Panc1 (cell line): ENCODE measurements at regions not wholly inside any gene's neighbourhood (a gene's known extent, or its start where the extent isn't known, plus 50 kb on each side); places are given as distances from the start of the nearest gene placed in this dataset.

Experiments used
- ATAC-seq: fragments of 200-7000 bp; cut with Tn5 transposase; 2 replicates; pipeline ENCODE4 v1.9.1; 2020; ENCODE audit warnings: mild to moderate bottlenecking, moderate library complexity
- BruUV-seq: library from RNA; stranded (reverse); fragments of 400-500 nt; replicated peaks from 2 replicates; lab custom pipeline; 2021; lab: Mats Ljungman, UMichigan
- CTCF ChIA-PET: fragments of 300-600 bp; sonication (Branson Sonifier 250); formaldehyde crosslinking; loops from one replicate; lab custom pipeline; 2022; ENCODE audit warnings: antibody characterized with exemption; lab: Charles Lee
- POLR2A ChIA-PET: fragments of 300-600 bp; sonication (Branson Sonifier 250); formaldehyde crosslinking; loops from one replicate; lab custom pipeline; 2022; ENCODE audit warnings: antibody characterized with exemption; lab: Charles Lee
- DNase-seq: peaks from one replicate; pipeline ENCODE4 v3.0.0-alpha.2; 2010; ENCODE audit warnings: low read depth, low spot score
- H3K27ac ChIP-seq: 2 replicates; pipeline ENCODE4 v1.5.1; 2011; ENCODE audit warnings: mild to moderate bottlenecking, low read length, inconsistent platforms
- H3K27me3 ChIP-seq: fragments of 200-500 bp; sonication (Bioruptor generic); 2 replicates; pipeline ENCODE4 v1.6.0; 2014; ENCODE audit warnings: low read length, inconsistent platforms; ENCODE audit not compliant: control insufficient read depth, insufficient read depth
- H3K36me3 ChIP-seq: fragments of 200-500 bp; sonication (Bioruptor generic); 2 replicates; pipeline ENCODE4 v1.5.1; 2014; ENCODE audit warnings: inconsistent platforms, mild to moderate bottlenecking, low read length, moderate library complexity; ENCODE audit not compliant: control insufficient read depth, insufficient read depth
- H3K4me1 ChIP-seq: 2 replicates; pipeline ENCODE4 v1.5.1; 2011; ENCODE audit warnings: inconsistent platforms, mild to moderate bottlenecking, low read length, moderate library complexity; ENCODE audit not compliant: control insufficient read depth, insufficient read depth
- H3K4me3 ChIP-seq, 2 experiments: 2 replicates each; pipeline ENCODE4 v1.5.1; 2011 to 2012; ENCODE audit warnings: low read depth in 2 of 2, low read length in 2 of 2, mild to moderate bottlenecking in 2 of 2, inconsistent platforms in 1 of 2, moderate library complexity in 1 of 2
- H3K9me3 ChIP-seq: fragments of 200-500 bp; sonication (Bioruptor generic); 2 replicates; pipeline ENCODE4 v1.5.1; 2014; ENCODE audit warnings: low read depth, mild to moderate bottlenecking, inconsistent platforms, low read length, moderate library complexity; ENCODE audit not compliant: control insufficient read depth, insufficient read depth
- POLR2AphosphoS5 ChIP-seq: IDR thresholded peaks from 2 replicates; pipeline ENCODE4 v1.6.1; 2012; ENCODE audit warnings: mild to moderate bottlenecking, low read depth, low read length, moderate library complexity
- SIN3A ChIP-seq: IDR thresholded peaks from 2 replicates; pipeline ENCODE4 v1.6.1; 2012; ENCODE audit warnings: low read depth, mild to moderate bottlenecking, low read length, moderate library complexity, borderline replicate concordance; ENCODE audit not compliant: insufficient read depth
- TCF7L2 ChIP-seq: IDR thresholded peaks from 2 replicates; pipeline ENCODE4 v1.6.1; 2011; ENCODE audit warnings: mild to moderate bottlenecking, low read depth, low read length, inconsistent platforms
- in situ Hi-C: cut with HindIII; loops from 2 replicates; pipeline ENCODE4 v1.10.0; 2016; ENCODE audit warnings: low sequenced_read_pairs, low pct_unique_long_range_greater_than_20kb
- intact Hi-C: fragments of 100-400 bp; cut with micrococcal nuclease; formaldehyde crosslinking; loops from one replicate; pipeline ENCODE4 v1.10.0; 2022; ENCODE audit not compliant: unreplicated experiment
- TF ChIP-seq, protein P1 (sequence below): fragments of 450-650 bp; IDR thresholded peaks from 2 replicates; pipeline ENCODE4 v1.5.1; 2017; ENCODE audit warnings: mild to moderate bottlenecking
- TF ChIP-seq, protein P2 (sequence below), 2 experiments: IDR thresholded peaks; 2 replicates each; pipeline ENCODE4 v1.6.1; 2011 to 2012; ENCODE audit warnings: low read depth in 2 of 2, control low read depth in 1 of 2, low read length in 1 of 2, mild to moderate bottlenecking in 1 of 2, moderate library complexity in 1 of 2; ENCODE audit not compliant: insufficient read depth in 1 of 2

GRCh38 chr16:7765079-7765550 is 432.5 kb downstream of the RBFOX1 start:
- ChIA-PET POLR2A (no interaction called here), CTCF (no interaction called here)
- H3K9me3 ChIP-seq, result no peaks in the 10 kb centered on the region
- peaks cover 1% of the 10 kb centered on the region; the same call in 1 of the 2 replicates for H3K27me3 ChIP-seq
- DNase-seq (no peak), ATAC-seq (no peak)
- TF ChIP-seq, protein P1, sequence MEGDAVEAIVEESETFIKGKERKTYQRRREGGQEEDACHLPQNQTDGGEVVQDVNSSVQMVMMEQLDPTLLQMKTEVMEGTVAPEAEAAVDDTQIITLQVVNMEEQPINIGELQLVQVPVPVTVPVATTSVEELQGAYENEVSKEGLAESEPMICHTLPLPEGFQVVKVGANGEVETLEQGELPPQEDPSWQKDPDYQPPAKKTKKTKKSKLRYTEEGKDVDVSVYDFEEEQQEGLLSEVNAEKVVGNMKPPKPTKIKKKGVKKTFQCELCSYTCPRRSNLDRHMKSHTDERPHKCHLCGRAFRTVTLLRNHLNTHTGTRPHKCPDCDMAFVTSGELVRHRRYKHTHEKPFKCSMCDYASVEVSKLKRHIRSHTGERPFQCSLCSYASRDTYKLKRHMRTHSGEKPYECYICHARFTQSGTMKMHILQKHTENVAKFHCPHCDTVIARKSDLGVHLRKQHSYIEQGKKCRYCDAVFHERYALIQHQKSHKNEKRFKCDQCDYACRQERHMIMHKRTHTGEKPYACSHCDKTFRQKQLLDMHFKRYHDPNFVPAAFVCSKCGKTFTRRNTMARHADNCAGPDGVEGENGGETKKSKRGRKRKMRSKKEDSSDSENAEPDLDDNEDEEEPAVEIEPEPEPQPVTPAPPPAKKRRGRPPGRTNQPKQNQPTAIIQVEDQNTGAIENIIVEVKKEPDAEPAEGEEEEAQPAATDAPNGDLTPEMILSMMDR, result no peak
- TF ChIP-seq SIN3A, result no peak
- TF ChIP-seq, protein P2, sequence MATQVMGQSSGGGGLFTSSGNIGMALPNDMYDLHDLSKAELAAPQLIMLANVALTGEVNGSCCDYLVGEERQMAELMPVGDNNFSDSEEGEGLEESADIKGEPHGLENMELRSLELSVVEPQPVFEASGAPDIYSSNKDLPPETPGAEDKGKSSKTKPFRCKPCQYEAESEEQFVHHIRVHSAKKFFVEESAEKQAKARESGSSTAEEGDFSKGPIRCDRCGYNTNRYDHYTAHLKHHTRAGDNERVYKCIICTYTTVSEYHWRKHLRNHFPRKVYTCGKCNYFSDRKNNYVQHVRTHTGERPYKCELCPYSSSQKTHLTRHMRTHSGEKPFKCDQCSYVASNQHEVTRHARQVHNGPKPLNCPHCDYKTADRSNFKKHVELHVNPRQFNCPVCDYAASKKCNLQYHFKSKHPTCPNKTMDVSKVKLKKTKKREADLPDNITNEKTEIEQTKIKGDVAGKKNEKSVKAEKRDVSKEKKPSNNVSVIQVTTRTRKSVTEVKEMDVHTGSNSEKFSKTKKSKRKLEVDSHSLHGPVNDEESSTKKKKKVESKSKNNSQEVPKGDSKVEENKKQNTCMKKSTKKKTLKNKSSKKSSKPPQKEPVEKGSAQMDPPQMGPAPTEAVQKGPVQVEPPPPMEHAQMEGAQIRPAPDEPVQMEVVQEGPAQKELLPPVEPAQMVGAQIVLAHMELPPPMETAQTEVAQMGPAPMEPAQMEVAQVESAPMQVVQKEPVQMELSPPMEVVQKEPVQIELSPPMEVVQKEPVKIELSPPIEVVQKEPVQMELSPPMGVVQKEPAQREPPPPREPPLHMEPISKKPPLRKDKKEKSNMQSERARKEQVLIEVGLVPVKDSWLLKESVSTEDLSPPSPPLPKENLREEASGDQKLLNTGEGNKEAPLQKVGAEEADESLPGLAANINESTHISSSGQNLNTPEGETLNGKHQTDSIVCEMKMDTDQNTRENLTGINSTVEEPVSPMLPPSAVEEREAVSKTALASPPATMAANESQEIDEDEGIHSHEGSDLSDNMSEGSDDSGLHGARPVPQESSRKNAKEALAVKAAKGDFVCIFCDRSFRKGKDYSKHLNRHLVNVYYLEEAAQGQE (IDR thresholded peaks at IDR 0.05; ENCODE audit: insufficient read depth in 1 of 2, low read depth in 2 of 2, low read length in 1 of 2), result no peak
- TF ChIP-seq POLR2AphosphoS5, result no peak
- no peak for TF ChIP-seq TCF7L2
- intact Hi-C loops (no loop called here), in situ Hi-C loops (no loop called here)
- H3K4me3 ChIP-seq, result no peak overlapping the region
- H3K27ac ChIP-seq, result no peak overlapping the region
- H3K36me3 ChIP-seq, result no peaks in the 10 kb centered on the region
- BruUV-seq, result no TSS peak
- H3K4me1 ChIP-seq, result no peaks in the 10 kb centered on the region

DNA sequence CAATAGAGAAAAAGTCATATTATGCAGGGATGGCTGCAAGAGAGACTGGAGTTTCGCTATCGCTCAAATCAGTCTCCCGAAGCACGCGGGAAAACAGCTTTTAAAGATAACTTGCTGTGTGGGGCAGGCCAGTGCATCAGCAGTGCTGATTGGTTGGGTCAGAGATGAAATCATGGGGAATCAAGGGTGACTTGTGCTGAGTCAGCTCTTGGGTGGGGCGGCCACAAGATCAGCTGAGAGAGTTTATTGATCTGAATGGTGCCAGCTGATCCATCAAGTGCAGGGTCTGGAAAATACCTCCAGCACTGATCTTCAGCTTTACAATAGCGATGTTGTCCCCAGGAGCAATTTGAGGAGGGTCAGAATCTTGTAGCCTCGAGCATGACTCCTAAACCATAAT is 430.5 kb downstream of the RBFOX1 start:
- Histone ChIP-seq H3K36me3 (no peaks in the 10 kb centered on the region), H3K4me3 (no peak overlapping the region), H3K27ac (no peak overlapping the region), H3K4me1 (no peaks in the 10 kb centered on the region), H3K27me3 (peaks cover 3% of the 10 kb centered on the region; the same call in 1 of the 2 replicates), H3K9me3 (no peaks in the 10 kb centered on the region)
- CTCF ChIA-PET, result no interaction called here
- BruUV-seq, result no TSS peak
- POLR2A ChIA-PET, result no interaction called here
- DNase-seq (no peak), ATAC-seq (no peak)
- TF ChIP-seq, protein P1, result no peak
- TF ChIP-seq SIN3A (no peak), TCF7L2 (no peak), POLR2AphosphoS5 (no peak)
- TF ChIP-seq, protein P2 (IDR thresholded peaks at IDR 0.05; ENCODE audit: insufficient read depth in 1 of 2, low read depth in 2 of 2, low read length in 1 of 2), result no peak
- in situ Hi-C loops (no loop called here), intact Hi-C loops (no loop called here)
